Duodenal mucosa (tissue), 2 donors: ENCODE measurements at regions not wholly inside any gene's neighbourhood (a gene's known extent, or its start where the extent isn't known, plus 50 kb on each side); places are given as distances from the start of the nearest gene placed in this dataset.

Experiments used
- H3K27ac ChIP-seq: one replicate; pipeline ENCODE4 v1.7.0; 2013; ENCODE audit warnings: low read depth, low read length
- H3K27me3 ChIP-seq, 2 donors: one replicate each; pipeline ENCODE4 v1.7.0; 2013; ENCODE audit warnings: low read length in 2 of 2, control low read depth in 1 of 2; ENCODE audit not compliant: insufficient read depth in 2 of 2, control insufficient read depth in 1 of 2
- H3K36me3 ChIP-seq, 2 donors: one replicate each; pipeline ENCODE4 v1.7.0; 2013; ENCODE audit warnings: low read length in 2 of 2, control low read depth in 1 of 2; ENCODE audit not compliant: insufficient read depth in 2 of 2, control insufficient read depth in 1 of 2
- H3K4me1 ChIP-seq, 2 donors: one replicate each; pipeline ENCODE4 v1.7.0; 2013; ENCODE audit warnings: low read length in 2 of 2, control low read depth in 1 of 2; ENCODE audit not compliant: insufficient read depth in 2 of 2, control insufficient read depth in 1 of 2
- H3K4me3 ChIP-seq, 2 donors: one replicate each; pipeline ENCODE4 v1.7.0; 2013; ENCODE audit warnings: low read length in 2 of 2, low read depth in 1 of 2
- H3K9ac ChIP-seq, 2 donors: one replicate each; pipeline ENCODE4 v1.7.0; 2013; ENCODE audit warnings: low read length in 2 of 2, low read depth in 1 of 2
- H3K9me3 ChIP-seq, 2 donors: one replicate each; pipeline ENCODE4 v1.7.0; 2013; ENCODE audit warnings: low read length in 2 of 2, control low read depth in 1 of 2; ENCODE audit not compliant: control insufficient read depth in 1 of 2

GRCh38 chr6:11366183-11366933 lies 133.9 kb upstream of the NEDD9 start:
- no peaks in the 10 kb centered on the region for H3K36me3 ChIP-seq
- no peak overlapping the region for H3K9ac ChIP-seq
- H3K4me1 ChIP-seq, result peaks cover 11 to 19% of the 10 kb centered on the region in 2 donors
- H3K27ac ChIP-seq, result no peak overlapping the region
- peak overlapping the region in 1 of 2 donors; percentile 18 for H3K4me3 ChIP-seq
- H3K27me3 ChIP-seq, result no peaks in the 10 kb centered on the region
- H3K9me3 ChIP-seq, result no peaks in the 10 kb centered on the region

- H3K9ac ChIP-seq, result no peak overlapping the region
Measured at GRCh38 chr6:11364971-11365397, 132.5 kb upstream of the NEDD9 start.

GRCh38 chr6:11363881-11364576 lies 131.6 kb upstream of the NEDD9 start:
- peaks cover 15 to 19% of the 10 kb centered on the region in 2 donors for H3K4me1 ChIP-seq
- H3K9me3 ChIP-seq, result no peaks in the 10 kb centered on the region
- H3K4me3 ChIP-seq, result no peak overlapping the region
- no peaks in the 10 kb centered on the region for H3K36me3 ChIP-seq
- H3K9ac ChIP-seq, result no peak overlapping the region
- no peak overlapping the region for H3K27ac ChIP-seq
- no peaks in the 10 kb centered on the region for H3K27me3 ChIP-seq

More at GRCh38 chr6:11364971-11365397, 132.5 kb upstream of the NEDD9 start:
- Histone ChIP-seq H3K9me3 (no peaks in the 10 kb centered on the region), H3K4me3 (no peak overlapping the region), H3K36me3 (no peaks in the 10 kb centered on the region), H3K27ac (no peak overlapping the region), H3K27me3 (no peaks in the 10 kb centered on the region), H3K4me1 (peaks cover 11 to 19% of the 10 kb centered on the region in 2 donors)

DNA sequence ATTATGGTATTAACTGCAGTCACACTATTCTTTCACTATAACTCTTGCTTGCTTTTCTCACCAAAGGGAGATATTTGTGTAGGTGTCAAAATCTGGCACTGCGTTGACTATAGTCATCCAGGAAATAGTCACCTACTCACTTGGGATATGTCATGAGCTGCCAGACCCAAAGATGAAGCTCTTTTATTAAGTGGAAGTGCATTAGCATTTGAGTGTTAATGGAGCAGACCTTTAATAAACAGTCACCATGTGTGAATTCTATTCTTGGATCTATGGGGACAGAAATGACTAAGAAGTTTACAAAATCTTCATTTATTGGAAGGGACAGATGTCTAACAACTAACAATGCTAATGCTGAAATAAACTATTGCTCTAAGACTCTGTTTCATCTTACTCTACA lies 130.1 kb upstream of the NEDD9 start:
- Histone ChIP-seq H3K36me3 (no peaks in the 10 kb centered on the region), H3K27ac (no peak overlapping the region), H3K9me3 (no peaks in the 10 kb centered on the region), H3K4me1 (peaks cover 14 to 16% of the 10 kb centered on the region in 2 donors), H3K9ac (no peak overlapping the region), H3K4me3 (no peak overlapping the region), H3K27me3 (no peaks in the 10 kb centered on the region)

DNA sequence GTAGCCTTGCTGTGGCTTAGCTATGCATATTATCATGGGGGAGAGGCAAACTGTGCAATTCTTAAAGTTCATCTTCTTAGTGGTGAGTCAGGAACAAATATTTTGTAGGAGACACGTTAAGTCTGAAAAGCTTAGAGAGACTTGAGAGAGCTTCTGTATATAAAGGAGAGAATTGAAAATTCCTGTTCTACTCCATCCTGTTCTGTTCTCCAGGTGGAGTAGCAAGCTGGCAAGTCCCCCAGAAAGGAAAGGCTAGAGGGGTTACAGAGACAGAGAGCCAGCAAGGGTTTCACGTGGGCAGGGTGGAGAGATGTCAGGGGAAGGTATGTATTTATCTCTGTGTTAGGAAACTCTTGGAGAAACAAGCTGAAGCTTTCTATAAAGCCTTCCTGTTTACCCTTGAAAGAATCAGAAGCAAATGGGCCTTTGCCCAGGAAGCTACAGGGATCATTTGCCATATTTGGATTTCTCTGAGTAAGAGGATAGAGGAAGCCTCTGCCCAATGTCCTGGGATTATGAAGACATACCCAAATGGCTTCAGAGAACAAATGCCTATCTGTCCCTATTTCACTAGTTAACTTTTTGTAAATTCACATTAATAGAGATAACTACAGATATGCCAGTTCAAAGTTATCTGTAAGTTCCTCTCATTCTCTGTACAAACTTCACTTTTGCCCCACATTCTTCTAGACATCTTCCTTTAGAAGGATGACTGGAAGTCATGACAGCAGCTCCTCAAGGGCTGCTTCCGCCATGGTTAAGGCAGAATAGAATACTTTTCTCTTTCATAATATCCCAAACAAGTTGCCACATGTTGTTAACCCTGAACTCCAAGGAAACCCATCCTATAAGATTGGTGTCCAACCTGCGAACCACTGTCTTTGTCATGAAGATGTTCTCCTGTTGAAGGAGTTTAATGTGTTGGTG lies 126.7 kb upstream of the NEDD9 start:
- no peak overlapping the region for H3K9ac ChIP-seq
- no peaks in the 10 kb centered on the region for H3K36me3 ChIP-seq
- H3K4me1 ChIP-seq, result peaks cover 12 to 17% of the 10 kb centered on the region in 2 donors

GRCh38 chr6:11357285-11357684 lies 124.8 kb upstream of the NEDD9 start:
- Histone ChIP-seq H3K4me3 (no peak overlapping the region), H3K9ac (no peak overlapping the region), H3K36me3 (no peaks in the 10 kb centered on the region), H3K9me3 (no peaks in the 10 kb centered on the region), H3K4me1 (peaks cover 11 to 17% of the 10 kb centered on the region in 2 donors), H3K27me3 (no peaks in the 10 kb centered on the region), H3K27ac (peak overlapping the region; percentile 1)

More for the DNA sequence above, 126.7 kb upstream of the NEDD9 start:
- Histone ChIP-seq H3K4me3 (no peak overlapping the region), H3K27me3 (no peaks in the 10 kb centered on the region), H3K27ac (no peak overlapping the region), H3K9me3 (no peaks in the 10 kb centered on the region)

DNA sequence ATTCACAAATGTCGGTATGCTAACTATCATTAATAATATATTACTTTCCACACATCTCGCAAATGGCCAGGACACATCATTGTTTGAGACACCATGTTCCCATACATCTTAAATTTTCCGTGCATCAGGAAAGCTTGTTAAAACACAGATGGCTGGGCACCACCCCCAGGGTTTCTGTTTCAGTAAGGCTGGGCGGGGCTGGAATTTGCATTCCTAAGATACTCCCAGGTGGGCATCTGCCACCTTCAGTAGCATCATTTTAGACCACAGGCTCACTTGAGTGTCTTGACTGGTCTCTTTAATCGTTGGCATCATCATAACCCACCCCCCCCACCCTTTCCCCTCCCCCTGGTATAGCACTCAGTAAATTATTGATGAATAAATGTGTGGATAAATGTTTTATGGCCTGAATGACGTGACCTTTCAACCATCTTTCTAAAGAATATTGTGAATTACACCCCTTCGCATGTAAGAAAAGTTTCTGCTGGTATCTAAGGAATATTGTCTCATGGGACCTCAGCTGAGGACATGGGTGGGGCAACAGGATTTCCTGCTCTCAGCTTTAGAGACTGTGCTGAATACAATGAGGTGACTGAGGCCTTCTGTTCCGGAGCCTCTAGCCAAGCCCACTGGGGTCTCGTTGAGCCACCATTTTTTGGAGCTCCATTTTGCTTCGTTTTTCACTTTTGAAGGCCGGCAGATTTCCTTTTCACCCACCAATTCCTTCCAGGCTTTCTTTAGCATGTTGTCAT lies 124.1 kb upstream of the NEDD9 start:
- Histone ChIP-seq H3K4me3 (no peak overlapping the region), H3K36me3 (no peaks in the 10 kb centered on the region), H3K4me1 (peaks cover 11 to 17% of the 10 kb centered on the region in 2 donors), H3K9me3 (no peaks in the 10 kb centered on the region), H3K27ac (peak overlapping the region; percentile 1), H3K27me3 (no peaks in the 10 kb centered on the region), H3K9ac (no peak overlapping the region)

DNA sequence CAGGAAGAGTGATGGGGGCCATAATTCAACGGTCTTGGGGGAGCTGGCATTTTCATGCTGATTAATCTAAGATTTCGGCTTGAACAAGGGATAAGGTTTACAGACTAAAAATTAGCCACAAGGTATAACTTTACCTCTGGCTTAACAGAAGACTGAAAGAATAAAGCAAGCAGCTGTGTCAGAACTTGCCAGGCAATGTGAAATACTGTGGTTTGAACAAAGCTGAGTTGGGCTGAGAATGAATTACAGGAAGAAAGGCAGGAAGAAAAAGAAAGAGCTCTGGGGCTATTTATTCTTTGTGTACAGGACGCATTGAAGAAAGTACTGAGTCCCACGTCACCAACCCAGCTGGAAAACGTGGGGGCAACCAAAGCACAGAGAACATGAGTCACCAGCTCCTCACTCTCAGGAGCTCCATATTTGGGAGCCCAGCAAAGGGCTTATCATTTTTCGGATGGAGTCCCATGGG lies 121.5 kb upstream of the NEDD9 start:
- Histone ChIP-seq H3K27me3 (no peaks in the 10 kb centered on the region), H3K36me3 (no peaks in the 10 kb centered on the region), H3K4me3 (no peak overlapping the region), H3K27ac (no peak overlapping the region), H3K4me1 (peaks cover 11 to 23% of the 10 kb centered on the region in 2 donors), H3K9me3 (no peaks in the 10 kb centered on the region), H3K9ac (no peak overlapping the region)

DNA sequence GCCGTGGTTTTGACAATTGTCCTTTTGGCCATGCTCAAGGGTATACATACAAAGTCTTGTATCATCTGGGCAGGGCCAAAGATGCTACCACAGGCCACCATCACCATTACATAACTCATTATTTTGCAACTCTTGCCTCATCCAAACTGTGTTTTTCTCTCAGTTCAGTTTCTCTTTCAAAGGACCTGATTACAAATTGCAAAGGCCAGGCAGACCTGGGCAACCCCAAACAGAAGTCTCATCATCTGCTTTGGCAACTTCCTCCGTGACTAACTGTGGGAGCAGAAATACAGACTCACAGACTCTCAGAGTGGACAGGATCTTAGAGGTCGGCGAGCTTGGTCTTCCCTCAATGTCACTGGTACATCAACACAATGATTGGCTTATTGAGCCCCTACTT lies 117.8 kb upstream of the NEDD9 start:
- Histone ChIP-seq H3K4me1 (peaks cover 0 to 20% of the 10 kb centered on the region in 2 donors), H3K27me3 (no peaks in the 10 kb centered on the region), H3K4me3 (no peak overlapping the region), H3K9ac (no peak overlapping the region), H3K27ac (no peak overlapping the region), H3K9me3 (no peaks in the 10 kb centered on the region), H3K36me3 (no peaks in the 10 kb centered on the region)
